Amniotic stem cell (primary cell): ENCODE measurements at regions not wholly inside any gene's neighbourhood (a gene's known extent, or its start where the extent isn't known, plus 50 kb on each side); places are given as distances from the start of the nearest gene placed in this dataset.
"Not testable (repeated sequence)": the region's sequence is repeated elsewhere in the genome, so short reads cannot be mapped to it uniquely, and the experiment has no call there.

ENCODE experiments used
- DNase-seq: peaks from one replicate; lab custom pipeline; 2025; lab: John Stamatoyannopoulos, UW

GRCh38 chr22:25458631-25459030, 105.8 kb upstream of the GRK3 start:
- not testable (repeated sequence) for DNase-seq

GRCh38 chr22:25460682-25461081, 103.8 kb upstream of the GRK3 start:
- DNase-seq: not testable (repeated sequence)

GRCh38 chr22:25461301-25461700, 103.2 kb upstream of the GRK3 start:
- no peak for DNase-seq

GRCh38 chr22:25462474-25463346, 101.8 kb upstream of the GRK3 start:
- not testable (repeated sequence) for DNase-seq

GRCh38 chr22:25463347-25463628, 101.2 kb upstream of the GRK3 start:
- DNase-seq: not testable (repeated sequence)

GRCh38 chr22:25464326-25464725, 100.1 kb upstream of the GRK3 start:
- not testable (repeated sequence) for DNase-seq

- DNase-seq: no peak
These were observed 98.5 kb upstream of the GRK3 start for GRCh38 chr22:25465949-25466348.

GRCh38 chr22:25472382-25472781, 92.1 kb upstream of the GRK3 start:
- no peak for DNase-seq

GRCh38 chr22:25475257-25476022, 89.0 kb upstream of the GRK3 start:
- DNase-seq: no peak

- no peak for DNase-seq
These were observed 87.1 kb upstream of the GRK3 start for GRCh38 chr22:25477358-25477757.

- no peak for DNase-seq
These were observed 86.4 kb upstream of the GRK3 start for GRCh38 chr22:25478111-25478510.

- DNase-seq: no peak
These were observed 85.9 kb upstream of the GRK3 start for GRCh38 chr22:25478528-25478927.

- DNase-seq: not testable (repeated sequence)
These were observed 83.6 kb upstream of the GRK3 start for GRCh38 chr22:25480868-25481267.

- DNase-seq: no peak
These were observed 82.2 kb upstream of the GRK3 start for GRCh38 chr22:25482091-25482760.

GRCh38 chr22:25482868-25483639, 81.4 kb upstream of the GRK3 start:
- DNase-seq: no peak

GRCh38 chr22:25483931-25484330, 80.5 kb upstream of the GRK3 start:
- DNase-seq: no peak

- no peak for DNase-seq
These were observed 79.8 kb upstream of the GRK3 start for GRCh38 chr22:25484521-25485315.

- DNase-seq: no peak
These were observed 78.6 kb upstream of the GRK3 start for GRCh38 chr22:25485626-25486545.

- DNase-seq: no peak
These were observed 77.0 kb upstream of the GRK3 start for GRCh38 chr22:25487508-25487907.
